Breast epithelium (tissue), 3 donors: ENCODE measurements at regions not wholly inside any gene's neighbourhood (a gene's known extent, or its start where the extent isn't known, plus 50 kb on each side); places are given as distances from the start of the nearest gene placed in this dataset.

ENCODE experiments used
- CTCF ChIP-seq, 3 donors: fragments of 450-650 bp; IDR thresholded peaks; one replicate each; pipeline ENCODE4 v1.5.1; 2016 to 2017; ENCODE audit warnings: antibody characterized with exemption in 3 of 3, mild to moderate bottlenecking in 3 of 3, moderate library complexity in 3 of 3
- POLR2AphosphoS5 ChIP-seq, 3 donors: sonication (generic); formaldehyde crosslinking; IDR thresholded peaks; one replicate each; pipeline ENCODE4 v1.6.1; 2017; ENCODE audit warnings: antibody characterized with exemption in 3 of 3

DNA sequence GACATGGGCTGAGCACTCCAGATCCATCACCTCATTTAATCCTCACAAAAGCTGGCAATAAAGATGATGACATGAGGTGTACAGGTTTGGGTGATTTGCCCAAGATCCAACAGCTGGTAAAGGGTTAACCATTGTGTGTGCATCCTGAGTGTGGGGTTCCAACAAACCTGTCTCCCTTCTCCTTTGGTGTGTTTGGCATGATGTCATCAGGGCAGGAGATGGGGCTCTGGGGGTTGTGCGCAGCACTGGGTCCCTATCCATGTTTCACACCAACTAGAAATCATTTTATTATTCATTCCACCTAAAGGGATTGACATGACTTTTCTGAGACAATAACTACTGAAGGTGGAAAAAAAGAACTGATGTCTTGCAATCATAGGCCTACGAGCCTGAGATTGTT, 452.5 kb downstream of the SIPA1L2 start:
- TF ChIP-seq CTCF (IDR thresholded peaks at IDR 0.05): no peak
- TF ChIP-seq POLR2AphosphoS5 (IDR thresholded peaks at IDR 0.05): no peak
